PC-3 (cell line): ENCODE measurements at regions not wholly inside any gene's neighbourhood (a gene's known extent, or its start where the extent isn't known, plus 50 kb on each side); places are given as distances from the start of the nearest gene placed in this dataset.

ENCODE experiments used
- EZH2 ChIP-seq: fragments of 300-600 bp; sonication (generic); IDR thresholded peaks from one replicate; pipeline ENCODE4 v1.6.1; 2017; ENCODE audit warnings: antibody characterized with exemption, mild to moderate bottlenecking, low read length; ENCODE audit not compliant: unreplicated experiment
- EZH2phosphoT487 ChIP-seq: fragments of 300-600 bp; sonication (generic); IDR thresholded peaks from 2 replicates; pipeline ENCODE4 v1.6.1; 2018; ENCODE audit warnings: mild to moderate bottlenecking, antibody characterized with exemption, low read length, borderline replicate concordance
- TF ChIP-seq, protein P1 (sequence below): fragments of 300-600 bp; sonication (generic); conservative IDR thresholded peaks from 2 replicates; pipeline ENCODE4 v1.5.1; 2017; ENCODE audit warnings: antibody characterized with exemption, low read depth, mild to moderate bottlenecking, low read length

- TF ChIP-seq, protein P1, sequence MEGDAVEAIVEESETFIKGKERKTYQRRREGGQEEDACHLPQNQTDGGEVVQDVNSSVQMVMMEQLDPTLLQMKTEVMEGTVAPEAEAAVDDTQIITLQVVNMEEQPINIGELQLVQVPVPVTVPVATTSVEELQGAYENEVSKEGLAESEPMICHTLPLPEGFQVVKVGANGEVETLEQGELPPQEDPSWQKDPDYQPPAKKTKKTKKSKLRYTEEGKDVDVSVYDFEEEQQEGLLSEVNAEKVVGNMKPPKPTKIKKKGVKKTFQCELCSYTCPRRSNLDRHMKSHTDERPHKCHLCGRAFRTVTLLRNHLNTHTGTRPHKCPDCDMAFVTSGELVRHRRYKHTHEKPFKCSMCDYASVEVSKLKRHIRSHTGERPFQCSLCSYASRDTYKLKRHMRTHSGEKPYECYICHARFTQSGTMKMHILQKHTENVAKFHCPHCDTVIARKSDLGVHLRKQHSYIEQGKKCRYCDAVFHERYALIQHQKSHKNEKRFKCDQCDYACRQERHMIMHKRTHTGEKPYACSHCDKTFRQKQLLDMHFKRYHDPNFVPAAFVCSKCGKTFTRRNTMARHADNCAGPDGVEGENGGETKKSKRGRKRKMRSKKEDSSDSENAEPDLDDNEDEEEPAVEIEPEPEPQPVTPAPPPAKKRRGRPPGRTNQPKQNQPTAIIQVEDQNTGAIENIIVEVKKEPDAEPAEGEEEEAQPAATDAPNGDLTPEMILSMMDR, result no peak
- TF ChIP-seq EZH2phosphoT487 (no peak), EZH2 (no peak)
Observed at GRCh38 chr13:40445557-40445990, 220.9 kb downstream of the FOXO1 start.
